ENCODE measurements at regions not wholly inside any gene's neighbourhood (a gene's known extent, or its start where the extent isn't known, plus 50 kb on each side); places are given as distances from the start of the nearest gene placed in this dataset.
"Not testable (repeated sequence)": the region's sequence is repeated elsewhere in the genome, so short reads cannot be mapped to it uniquely, and the experiment has no call there.

DNA sequence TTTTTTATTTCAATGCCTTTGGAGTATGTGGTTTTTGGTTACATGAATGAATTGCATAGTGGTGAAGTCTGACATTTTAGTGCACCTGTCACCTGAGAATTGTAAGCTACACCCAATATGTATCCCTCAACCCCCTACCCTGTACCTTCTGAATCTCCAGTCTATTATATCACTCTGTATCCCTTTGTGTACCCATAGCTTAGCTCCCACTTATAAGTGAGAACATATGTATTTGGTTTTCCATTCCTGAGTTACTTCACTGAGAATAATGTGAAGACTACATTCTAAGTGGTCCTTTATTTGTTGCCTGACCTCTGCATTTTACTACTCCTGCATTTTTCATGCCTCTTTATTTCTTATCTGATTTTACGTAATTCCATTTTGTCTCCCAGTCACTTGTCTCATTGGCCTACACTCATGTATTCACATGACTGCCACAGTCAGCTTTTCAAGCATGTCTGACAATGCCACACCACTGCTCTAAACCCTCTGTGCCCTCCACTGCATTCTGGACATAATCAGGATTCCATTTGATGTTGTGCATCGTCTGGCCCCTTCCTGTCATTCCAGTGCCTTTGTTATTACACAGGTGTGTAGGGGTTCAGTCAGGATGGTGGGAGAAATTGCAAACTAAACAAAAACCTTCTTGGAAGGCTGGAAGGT, 1325.5 kb downstream of the XPNPEP1 start:
- DNase-seq (ENCODE audit: low spot score): no peak

DNA sequence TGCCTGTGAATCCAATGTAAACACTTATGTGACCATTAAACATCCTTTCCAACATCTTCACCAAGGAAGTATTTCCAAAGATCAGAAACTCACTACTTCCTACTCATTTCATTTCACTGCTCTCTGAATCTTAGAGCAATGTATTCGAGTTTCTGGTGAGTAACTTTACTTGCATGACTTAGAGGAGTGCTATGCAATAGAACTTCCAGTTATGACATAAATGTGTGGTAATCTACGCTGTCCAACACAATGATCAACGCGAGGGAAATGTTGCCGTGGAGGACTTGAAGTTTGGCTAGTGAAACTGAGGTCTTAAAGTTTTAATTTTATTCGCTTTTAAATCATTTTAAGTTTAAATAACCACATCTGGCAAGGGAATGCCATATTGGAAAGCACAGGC, 1326.3 kb downstream of the XPNPEP1 start:
- no peak for DNase-seq (ENCODE audit: low spot score)

DNA sequence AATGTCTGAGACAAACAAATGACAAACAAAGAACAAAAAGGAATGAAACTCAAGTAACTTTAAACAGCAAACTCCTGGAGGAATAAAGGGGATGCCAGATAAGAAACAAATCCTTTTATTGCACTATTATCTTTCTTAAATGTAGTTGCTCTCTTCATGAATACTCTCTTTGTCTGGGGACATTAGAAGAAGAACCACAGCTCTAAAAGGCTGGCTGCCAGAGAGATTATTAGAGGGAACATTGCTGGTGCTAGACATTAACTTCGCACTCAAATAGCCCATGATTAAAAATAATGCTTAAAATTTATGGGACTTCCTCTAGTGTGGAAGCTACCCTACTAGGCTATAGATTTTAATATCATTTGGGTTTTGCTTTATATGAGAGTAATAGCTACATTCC, 1330.4 kb downstream of the XPNPEP1 start:
- no peak for DNase-seq (ENCODE audit: low spot score)

DNA sequence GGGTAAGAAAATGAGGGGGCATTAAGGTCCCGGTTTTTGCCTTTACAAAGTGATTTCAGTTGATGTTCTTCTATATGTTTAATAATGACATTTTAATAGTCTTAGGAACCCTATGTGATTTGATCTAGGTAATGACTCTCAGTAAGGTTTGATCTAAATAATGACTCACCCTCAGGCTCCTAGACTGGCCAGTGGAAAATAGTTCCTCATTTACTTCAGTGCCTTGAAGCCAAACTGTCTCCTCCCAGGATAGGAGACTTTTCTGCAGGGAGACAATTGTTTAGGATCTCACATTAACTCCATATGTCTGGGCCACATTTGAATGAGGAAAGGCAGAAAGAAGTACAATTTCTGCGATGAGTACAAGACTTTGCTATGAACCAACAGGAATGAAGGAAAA, 1331.9 kb downstream of the XPNPEP1 start:
- DNase-seq (ENCODE audit: low spot score): no peak

DNA sequence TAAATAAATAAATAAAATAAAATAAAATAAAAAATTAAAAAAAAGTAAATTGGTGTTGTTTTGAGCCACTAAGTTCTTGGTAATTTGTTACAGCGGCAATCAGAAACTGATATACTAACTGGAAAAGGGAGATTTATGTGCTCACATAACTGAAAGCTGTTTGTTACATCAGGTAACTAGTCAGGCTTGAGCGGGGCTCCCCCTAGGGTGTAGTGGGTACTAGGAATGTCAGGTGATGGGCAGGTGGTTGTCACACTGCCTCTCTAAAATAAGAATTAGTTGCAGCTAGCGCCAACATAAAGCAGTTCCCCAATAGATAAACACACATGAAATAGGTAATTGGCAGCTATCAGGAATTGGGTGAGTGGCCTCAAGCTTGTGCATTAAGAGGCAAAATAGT, 1336.9 kb downstream of the XPNPEP1 start:
- no peak for DNase-seq (ENCODE audit: low spot score)

DNA sequence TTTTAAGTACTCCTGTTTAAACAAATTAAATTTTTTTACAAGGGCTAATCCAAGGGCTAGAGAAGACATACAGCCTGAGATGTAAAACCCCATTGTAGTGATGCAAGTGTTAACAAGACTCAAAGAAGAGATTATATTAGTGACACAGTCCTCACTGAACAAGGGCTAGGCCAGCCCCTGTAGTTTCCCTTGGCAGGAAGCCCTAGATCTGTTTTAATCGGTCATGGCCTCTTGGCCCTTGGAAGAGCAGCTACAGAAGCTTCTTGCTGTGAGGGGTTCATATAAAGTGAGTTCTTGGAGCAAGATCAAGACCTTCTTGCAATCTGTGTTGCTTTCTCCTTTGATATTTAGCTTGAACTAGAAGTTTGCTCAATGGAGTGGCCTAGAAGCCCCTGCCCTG, 1339.4 kb downstream of the XPNPEP1 start:
- DNase-seq (ENCODE audit: low spot score): no peak

DNA sequence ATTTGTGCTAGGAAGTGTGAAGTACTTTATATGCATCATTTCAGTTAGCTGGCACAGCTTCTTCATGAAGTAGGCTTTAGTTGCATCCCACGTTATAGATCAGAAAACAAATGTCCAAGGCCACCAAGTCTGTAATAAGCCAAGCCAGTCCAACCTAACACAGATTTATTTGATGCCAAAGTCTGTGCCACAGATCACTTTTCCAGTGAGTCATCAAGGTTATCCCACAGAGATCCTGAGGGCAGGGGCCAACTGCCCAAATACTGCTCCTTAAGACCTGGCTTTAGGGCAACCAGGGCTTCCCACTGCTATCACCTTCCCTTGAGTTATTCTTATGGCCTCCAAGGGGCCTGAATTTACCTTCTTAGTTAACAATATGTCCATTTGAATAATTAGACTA, 1340.4 kb downstream of the XPNPEP1 start:
- no peak for DNase-seq (ENCODE audit: low spot score)

DNA sequence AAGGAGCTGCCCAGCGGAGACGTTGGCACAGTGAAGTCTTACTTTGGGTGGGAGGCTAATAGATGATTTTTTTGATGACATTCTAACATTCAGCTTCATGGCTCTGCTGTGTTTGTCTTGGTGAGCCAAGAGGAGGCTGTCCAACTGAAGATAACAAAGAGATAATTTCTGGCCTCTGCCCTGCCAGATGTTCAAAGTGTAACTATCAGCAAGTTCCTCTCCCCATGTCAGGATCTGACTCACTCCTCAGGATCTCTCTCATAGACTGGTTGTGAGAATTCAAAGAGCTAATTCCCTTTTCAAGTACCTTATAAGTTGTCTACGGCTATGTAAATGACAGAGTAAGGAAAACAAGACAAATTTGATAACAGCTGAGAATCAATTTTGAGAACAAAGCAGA, 1340.9 kb downstream of the XPNPEP1 start:
- DNase-seq (ENCODE audit: low spot score): no peak

DNA sequence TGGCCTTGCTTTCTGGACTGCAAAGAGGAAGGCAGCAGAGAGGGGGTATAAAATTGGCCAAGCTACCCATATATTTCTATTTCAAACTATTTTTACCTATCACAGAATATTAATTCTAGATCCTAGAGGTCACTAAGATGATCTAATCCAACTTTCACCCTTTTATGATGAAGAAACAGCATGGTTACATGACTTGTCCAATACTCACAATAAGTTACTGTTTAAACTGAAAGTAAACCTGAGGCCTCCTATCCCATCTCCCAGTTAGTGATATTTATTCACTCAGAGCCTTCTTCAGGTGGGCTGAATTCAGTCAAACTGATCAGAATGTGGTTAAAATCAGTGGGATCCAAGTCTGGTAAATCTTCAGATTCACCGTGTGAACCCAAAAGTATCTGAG, 1345.1 kb downstream of the XPNPEP1 start:
- DNase-seq (ENCODE audit: low spot score): no peak

DNA sequence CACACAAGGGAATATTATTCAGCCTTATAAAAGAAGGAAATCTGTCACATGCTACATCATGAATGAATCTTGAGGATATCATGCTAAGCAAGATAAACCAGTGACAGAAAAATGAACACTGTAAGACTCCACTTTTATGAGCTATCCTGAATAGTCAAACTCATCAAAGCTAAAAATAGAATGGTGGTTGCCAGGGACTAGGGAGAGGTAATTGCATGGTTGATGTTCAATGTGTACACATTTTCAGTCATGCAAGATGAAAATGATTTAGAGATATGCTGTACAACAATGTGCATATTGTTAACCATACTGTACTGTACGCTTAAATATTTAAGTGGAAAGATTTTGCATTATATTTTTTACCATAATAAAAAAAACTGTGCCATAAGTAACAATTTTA, 1349.1 kb downstream of the XPNPEP1 start:
- DNase-seq (ENCODE audit: low spot score): no peak

DNA sequence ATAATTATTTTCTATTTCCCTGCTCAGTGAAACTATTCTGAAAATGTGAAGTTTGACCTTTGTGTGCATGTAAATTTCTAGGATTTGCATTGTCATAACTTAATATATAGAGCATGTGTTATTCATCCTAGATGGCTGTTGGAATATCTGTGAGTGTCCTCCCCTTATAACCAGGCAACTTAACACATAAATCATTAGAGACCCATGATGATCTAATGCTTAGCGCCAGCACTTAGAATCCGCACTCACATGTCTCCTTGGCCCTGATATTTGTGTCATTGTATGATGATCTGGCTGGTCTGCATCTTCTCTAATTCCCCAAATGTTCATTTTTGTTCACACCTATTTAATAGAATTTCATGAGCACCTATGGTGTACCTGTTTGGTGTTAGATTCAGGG, 1354.5 kb downstream of the XPNPEP1 start:
- no peak for DNase-seq (ENCODE audit: low spot score)

DNA sequence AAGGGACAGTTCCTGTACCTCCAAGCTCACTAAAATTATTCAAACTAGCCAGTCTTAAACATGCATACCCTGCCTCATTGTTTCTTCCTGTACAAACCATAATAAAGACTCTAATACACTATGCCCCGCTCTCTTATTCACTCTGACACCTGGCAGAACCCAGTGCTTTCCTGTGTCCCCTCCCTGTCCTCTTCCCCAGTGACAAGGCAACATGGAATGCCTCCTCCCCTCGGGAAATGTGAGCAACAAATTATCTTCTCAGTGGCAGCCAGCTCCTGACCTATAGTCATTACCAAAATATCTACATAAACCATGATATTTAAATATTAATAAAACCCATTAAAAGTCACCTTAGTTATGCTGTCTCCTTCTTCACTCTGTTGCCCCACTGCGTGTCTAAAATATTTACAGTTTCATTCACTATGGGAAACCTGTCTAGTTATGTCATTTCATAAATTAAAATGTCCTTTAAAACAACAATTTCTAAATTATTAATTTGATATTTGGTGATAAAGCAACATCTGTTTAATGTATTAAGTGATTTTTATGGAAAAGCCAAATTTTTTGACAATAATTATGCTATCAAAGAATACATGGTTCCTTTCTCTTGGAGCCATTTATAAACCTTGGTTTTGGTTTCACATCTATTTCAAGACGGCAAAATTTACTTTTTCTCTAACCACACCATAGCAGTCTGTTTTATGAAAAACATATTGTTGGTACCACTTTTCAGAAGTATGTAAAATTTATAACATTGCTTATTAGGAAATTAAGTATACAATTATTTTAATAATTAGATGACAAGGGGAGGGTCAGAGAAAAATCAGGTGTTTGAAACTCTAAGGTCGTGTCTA, 1355.2 kb downstream of the XPNPEP1 start:
- no peak for DNase-seq (ENCODE audit: low spot score)

DNA sequence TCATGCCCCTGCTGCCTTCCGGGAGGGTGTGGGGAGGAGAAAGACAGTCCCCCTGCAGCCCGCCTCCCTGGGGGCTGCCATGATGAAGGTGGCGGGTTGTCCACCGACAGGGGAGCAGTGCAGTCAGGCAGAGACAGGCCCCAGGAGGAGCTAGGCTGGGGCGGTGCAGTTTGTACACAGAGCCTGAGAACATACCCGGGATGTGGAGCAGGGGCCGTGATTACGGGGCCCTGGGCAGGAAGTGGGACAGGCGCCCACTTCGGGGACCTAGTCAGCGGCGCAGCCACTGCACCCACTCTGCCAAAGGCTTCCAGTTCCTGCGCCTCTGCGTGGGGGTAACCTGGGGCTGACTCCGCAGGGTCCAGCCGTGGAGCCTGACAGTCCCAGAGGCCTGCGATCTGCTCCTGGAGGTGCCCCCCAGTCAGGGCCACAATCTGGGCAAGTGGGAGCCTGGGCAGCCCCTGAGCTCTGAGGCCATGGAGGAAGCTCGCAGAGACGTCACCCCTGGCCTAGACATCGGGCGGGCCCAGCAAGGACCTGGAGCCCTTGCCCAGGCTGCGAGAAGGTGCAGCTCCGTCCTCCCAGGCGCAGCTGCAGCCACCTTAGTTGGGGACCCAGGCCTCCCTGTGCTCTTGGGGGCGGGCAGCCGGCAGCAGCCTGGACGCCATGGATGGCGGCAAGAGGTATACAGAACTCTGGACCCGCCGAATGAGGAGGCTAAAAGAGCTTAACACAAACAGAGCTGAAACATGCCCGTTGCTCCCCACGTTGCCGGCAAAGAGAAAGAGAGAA, 1356.8 kb downstream of the XPNPEP1 start:
- no peak for DNase-seq (ENCODE audit: low spot score)

DNA sequence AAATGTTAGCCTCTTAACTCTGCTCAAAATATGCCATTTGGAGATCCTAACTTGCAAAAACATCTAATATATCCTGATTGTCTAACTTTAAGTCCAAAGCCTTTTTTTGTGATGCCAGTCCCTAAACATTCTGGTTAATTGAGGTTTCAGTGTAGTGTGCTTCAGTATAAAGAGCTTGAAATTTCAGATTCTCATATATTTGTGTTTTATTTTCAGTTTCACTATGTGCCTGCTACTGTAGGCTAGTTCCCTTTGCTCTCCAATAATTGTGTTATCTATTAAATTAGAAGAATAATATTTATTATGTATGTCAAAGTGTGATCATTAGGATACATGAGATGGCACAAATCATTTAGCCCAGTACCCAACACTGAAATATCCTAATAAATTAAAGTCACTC, 1361.2 kb downstream of the XPNPEP1 start:
- no peak for DNase-seq (ENCODE audit: low spot score)

DNA sequence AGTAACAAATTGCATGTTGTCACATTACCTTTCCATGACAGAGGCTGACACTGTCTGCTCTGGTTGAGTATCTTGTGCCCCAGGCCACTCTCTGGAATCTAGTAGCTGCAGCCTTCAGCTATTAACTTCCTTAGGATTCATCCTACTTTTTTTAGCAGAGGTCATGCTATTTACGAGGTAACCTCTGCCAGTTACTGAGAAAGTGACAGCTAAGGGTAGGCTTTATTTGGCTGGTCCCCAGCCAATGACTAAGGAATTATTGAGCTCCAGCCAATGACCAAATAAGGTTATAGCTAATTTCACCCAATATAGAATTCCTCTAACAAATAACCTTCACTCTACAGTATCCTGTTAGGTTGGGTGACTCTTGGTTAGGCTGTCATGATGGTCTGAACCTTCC, 1361.7 kb downstream of the XPNPEP1 start:
- no peak for DNase-seq (ENCODE audit: low spot score)

DNA sequence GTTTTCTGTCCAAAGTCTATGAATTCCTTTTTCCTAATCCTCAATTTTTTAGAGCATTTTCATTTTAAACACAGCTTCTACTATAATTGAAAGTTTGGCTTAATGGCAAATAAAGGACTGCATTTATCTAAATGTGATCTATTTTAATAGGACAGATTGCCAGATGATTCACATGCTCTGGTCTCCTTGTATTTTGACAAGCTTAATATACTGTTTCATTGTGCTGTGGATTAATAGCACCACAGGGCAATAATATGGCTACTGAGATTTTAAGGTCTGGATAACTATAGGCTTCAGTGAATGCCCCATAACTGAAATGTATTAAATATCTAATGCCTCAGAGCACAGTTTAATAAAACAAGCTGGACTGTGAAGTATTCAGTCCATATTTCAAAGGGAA, 1362.8 kb downstream of the XPNPEP1 start:
- DNase-seq (ENCODE audit: low spot score): no peak

DNA sequence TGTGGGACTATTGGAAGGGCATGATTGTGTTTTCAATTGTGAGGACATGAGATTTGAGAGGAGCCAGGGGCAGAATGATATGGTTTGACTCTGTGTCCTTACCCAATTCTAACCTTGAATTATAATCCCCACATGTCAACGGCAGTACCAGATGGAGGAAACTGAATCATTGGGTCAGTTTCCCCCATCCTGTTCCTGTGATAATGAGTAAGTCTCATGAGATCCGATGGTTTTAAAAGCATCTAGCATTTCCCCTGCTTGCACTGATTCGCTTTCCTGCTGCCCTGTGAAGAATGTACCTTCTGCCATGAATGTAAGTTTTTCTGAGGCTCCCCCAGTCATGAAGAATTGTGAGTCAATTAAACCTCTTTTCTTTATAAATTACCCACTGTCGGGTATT, 1367.1 kb downstream of the XPNPEP1 start:
- DNase-seq (ENCODE audit: low spot score): no peak

DNA sequence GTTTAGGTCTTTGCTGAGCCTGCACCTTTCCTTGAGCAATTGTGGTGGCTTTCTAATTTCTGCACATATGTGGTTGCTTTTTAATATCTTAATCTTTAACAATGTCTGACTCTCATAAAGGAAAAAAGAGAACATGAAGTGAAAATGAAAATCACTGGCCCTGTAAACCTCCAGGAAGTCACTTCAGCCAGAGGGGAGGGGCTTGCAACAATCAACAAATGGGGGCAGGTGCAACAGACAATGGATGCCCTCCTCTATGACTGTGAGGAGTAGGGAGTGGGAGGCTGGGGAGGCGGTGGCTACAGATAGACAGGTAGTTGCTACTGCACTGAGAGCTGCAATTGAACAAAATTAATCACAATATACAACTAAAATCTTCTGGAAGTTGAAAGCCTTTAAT, 1377.4 kb downstream of the XPNPEP1 start:
- no peak for DNase-seq (ENCODE audit: low spot score)

DNA sequence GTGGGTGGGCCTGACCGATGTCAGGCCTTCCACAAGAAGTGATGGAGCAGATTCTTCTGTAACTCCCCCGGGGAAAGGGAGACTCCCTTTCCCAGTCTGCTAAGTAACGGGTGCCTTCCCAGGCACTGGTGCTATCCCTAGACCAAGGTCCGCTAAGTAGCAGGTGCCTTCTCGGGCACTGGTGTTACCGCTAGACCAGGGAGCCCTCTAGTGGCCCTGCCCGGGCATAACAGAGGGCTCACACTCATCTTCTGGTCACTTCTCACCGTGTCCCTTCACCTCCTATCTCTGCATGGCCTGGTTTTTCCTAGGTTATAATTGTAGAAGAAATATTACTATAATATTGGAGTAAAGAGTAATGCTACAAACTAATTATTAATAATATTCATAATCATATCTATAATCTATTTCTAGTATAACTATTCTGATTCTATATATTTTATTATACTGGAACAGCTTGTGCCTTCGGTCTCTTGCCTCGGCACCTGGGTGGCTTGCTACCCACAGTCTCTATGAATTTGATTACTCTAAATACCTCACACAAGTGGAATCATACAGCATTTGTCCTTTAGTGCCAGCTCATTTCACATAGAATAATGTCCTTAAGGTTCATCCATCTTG, 1378.7 kb downstream of the XPNPEP1 start:
- peak; percentile 25 for DNase-seq (ENCODE audit: low spot score)

DNA sequence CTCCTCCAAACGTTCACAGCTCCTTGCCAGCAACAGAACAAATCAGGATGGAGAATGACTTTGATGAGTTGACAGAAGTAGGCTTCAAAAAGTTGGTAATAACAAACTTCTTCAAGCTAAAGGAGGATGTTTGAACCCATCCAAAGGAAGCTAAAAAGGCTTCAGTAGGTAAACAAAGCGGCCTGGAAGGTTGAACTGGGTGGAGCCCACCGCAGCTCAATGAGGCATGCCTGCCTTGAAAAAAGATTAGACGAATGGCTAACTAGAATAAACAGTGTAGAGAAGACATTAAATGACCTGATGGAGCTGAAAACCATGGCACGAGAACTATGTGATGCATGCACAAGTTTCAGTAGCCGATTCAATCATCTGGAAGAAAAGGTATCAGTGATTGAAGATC, 1369.0 kb upstream of the SORCS1 start:
- not testable (repeated sequence) for DNase-seq (ENCODE audit: low spot score)

DNA sequence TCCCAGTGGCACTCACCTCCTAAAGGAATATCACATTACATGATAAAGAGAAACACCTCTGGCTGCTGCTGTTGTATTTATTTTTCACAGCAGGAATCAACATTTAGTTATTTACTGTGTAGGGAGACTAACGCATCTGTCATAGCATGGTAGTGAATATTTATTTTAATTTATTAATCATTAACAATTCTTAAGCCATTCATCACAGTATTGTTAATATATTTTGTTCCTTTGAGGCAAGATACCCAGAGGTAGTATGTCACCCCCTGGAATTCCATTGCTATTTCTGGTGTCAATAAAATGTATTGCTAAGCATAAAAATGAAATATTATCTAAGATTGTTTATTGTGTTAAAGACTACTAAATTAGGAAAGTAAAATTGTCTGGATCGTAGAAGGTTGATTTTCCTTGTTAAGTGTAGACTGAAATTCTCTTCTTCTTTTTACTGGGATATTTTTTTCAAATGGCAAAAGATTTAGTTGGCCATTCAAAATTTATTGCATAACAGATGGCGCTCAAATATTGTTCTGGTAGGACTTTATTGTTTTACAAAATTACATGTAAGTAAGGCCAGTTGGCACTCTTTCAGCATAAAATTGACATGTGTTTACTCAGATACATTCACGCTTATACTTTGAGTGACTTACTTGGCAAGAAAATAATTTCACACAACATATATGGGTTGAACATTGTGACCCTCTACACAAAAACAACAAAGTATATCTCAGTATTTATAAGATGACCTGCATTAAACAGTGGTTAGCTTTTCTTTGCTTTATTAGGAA, 1358.7 kb upstream of the SORCS1 start:
- DNase-seq (ENCODE audit: low spot score): no peak

Measured in hematopoietic multipotent progenitor cell treated with erythropoietin and hydrocortisone succinate and interleukin-3 and kit ligand, for 15 days (in vitro differentiated cells).